GM19328 (cell line): ENCODE measurements at regions not wholly inside any gene's neighbourhood (a gene's known extent, or its start where the extent isn't known, plus 50 kb on each side); places are given as distances from the start of the nearest gene placed in this dataset.

Experiments used
- ATAC-seq: cut with Tn5 transposase; IDR thresholded peaks from one replicate; pipeline ENCODE4 v1.9.1; 2021; ENCODE audit warnings: mild to moderate bottlenecking, moderate library complexity; ENCODE audit not compliant: unreplicated experiment

DNA sequence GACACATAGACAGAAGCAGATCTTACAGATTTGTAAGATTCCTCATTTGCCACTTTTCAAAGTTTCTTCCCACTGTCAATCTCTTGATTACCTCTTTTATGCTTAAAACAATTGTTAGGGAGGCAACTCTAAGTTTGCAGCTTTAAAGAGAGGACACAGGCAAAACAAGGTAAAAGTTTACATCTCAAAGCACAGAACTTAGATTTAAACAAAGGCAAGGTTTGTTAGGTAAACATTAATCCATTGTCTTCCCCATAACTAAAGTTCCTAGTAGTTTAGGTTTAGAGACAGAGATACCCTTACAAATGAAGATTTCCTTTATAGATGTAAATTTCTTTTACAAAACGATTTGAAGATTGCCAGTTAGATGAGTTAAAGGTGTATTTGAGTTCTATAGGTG lies 176.9 kb downstream of the AASDH start:
- no peak for ATAC-seq

DNA sequence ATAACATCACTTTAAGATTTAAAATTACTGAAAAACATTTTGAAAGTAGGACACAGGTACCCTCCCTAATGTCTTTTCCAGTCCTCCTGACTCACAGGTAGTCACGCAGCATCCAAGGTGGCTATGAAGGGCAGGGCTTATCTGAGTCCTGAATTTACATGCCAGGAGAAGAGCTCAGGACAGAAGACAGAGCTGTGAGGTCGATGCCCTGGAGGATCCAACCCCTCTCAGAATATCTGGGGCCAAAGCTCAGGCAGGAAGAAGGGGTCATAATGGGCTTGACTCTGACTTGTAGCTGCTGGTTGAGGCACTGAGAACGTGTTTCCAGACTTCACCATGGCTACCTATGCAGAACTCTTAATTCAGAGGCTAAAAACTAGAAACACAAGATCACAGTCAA lies 177.5 kb downstream of the AASDH start:
- no peak for ATAC-seq

DNA sequence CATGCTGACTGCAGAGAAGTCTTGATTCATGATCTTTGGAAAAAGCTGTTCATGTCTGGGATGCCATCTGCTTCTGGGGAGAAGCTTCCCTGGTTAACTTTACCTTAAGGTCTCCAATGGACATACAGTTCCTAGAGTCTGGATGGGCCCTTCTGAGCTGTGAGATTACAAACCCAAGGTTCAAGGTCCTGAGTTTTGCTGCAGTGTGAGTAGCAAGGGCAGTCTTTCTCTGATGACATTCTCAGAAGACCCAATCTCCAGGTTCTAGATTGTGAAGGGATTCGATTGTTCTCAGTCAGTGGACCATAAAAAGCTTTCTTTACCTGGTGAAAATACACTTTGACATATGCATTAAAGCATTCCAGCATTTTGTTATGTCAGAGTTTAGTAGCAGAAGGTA lies 179.2 kb downstream of the AASDH start:
- no peak for ATAC-seq

DNA sequence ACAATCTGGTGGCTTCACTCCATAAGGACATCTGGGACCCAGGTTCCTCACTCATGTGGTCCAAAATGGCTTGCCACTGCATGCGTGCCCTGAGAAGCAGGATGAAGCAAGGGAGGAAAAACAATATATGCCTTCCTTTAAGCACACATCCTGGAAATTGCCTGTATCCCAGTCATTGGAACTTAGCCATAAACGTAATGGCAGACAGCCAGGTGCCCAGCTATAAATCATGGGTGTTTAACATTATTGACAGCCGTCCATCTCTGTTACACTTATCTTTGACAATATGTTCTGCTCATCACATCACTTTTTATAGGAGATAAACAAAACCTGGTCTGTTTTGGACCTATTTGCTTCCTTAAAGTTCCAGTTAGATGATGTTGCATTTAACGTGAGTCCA lies 181.0 kb downstream of the AASDH start:
- ATAC-seq = no peak

DNA sequence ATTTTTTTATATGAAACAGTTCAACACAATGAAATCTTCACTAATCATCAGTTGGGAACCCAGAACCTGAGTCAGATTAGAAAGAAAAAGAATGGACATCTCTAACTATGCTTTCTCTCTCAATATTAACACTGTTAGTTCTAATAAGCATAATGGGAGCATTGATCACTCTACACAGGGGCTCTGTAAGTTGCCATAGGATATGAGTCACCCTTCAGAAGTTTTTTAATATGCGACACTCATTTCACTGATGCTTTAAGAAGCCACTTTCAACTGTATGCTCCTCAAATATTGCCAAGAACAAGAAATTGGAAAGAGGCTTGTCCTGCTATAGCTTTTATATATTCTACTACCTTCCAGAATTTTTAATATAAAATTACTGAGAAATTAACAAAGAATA lies 187.0 kb downstream of the AASDH start:
- no peak for ATAC-seq

DNA sequence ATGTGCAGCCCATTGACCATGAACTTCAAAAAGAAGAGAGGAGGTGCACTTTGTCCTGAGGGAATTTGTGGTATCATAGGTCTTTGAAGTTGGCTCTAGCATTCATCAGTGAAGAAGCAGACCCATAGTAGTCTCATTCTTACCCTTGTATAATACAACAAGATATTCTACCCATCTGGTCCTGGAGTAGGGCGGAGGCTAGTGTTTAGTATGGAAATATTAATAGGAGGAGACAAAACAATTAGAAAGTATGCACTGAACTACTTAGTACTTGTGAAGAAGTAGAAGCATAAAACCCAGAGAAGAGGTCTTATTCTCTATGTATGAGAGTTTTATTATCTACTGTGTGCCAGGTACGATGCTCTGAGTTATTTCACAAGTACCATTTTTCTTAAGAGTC lies 189.0 kb downstream of the AASDH start:
- ATAC-seq = no peak

DNA sequence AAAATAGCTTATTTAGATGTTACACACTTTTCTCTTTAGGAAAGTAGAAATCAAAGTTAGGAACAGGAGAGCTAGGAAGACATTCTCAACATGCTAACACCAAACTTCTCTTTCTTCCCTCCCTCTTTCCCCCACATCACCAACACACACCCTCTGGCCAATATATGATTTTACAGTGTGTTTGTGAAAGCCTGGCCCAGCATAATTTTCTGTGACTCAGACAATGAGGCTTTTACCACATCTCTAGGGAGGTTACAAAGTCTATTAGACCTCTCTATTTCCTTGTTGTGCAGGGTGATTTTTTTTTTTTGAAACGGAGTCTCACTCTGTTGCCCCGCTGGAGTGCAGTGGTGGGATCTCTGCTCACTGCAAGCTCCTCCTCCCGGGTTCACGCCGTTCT lies 189.9 kb downstream of the AASDH start:
- no peak for ATAC-seq

DNA sequence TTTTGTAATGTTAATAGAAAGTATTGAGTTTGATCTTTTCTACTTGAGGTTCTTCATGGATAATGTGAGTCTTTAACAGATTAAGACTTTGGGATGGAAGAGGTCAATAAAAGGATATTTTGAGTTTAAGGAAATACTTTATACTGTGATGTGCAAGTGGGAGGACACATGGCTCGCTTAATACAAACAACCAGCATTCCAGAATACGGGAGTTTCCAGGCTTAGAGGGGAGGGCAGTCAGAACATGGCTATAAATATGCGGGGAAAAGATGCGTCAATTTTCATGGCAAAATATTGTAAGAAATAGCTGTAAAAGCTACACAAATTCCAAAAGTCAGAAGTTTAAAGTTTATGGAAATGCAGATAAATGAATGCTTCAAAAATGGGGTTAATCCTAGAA lies 192.3 kb downstream of the AASDH start:
- no peak for ATAC-seq

DNA sequence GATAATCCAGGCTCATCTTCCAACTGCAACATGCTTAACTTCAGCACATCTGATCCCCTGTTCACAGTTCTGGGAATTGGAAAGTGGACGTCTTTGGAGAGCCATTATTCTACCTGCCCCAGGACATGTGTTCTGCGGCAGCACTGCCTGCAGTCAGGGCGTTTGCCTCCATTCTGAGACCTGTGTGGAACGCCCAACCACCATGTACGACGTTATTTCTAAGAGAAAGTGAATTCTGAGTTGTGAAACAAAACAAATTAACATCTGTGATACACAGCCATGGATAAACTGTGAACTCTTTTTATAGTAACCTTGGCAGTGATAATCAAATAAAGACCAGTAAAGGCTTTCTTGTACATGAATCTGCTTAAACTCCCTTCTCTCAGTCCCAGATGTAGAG lies 195.8 kb downstream of the AASDH start:
- no peak for ATAC-seq

DNA sequence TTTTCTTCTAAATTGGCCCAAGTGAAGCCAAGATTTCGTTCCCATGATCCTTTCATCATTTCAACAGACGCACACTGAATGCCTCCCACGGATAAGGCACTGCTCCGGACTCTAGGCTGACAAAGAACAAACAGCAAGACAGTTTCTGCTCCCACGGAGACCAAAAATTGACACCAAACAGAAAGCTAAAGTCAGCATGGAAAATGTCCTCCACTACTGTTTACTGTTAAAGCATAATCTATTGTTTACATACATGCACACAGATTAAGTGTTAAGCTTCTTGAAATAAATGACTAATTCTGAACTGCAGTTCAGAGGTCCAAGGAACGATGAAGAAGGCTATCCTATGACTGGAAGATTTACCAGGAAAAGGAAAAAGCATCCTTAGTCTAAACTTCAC lies 199.6 kb downstream of the AASDH start:
- no peak for ATAC-seq

DNA sequence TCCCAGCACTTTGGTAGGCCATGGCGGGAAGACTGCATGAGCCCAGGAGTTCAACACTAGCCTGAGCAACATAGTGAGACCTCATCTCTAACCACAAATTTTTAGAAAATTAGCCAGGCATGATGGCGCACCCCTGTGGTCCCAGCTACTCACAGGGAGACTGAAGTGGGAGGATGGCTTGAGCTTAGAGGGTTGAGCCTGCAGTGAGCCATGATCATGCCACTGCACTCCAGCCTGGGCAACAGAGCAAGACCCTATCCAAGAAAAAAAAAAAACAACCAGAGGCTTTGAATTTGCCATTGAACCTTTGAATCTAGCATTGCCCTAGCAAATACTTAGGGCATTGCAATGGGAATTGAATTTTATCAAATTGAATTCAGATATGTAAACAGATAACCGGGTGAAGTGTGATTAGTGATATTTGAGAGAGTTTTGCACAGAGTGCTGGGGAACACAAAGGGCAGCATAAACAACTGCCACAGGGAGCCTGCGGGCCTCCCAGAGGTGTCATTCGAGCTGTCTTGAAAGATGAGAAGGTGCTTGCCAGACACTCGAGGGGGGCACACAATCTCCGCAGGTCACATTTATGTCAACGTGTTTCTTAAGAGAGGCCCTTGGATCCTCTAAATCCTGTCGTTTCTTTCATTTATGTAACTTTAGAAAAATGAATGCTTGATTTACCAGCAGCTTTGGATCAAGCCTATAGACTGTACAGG lies 200.3 kb downstream of the AASDH start:
- no peak for ATAC-seq

DNA sequence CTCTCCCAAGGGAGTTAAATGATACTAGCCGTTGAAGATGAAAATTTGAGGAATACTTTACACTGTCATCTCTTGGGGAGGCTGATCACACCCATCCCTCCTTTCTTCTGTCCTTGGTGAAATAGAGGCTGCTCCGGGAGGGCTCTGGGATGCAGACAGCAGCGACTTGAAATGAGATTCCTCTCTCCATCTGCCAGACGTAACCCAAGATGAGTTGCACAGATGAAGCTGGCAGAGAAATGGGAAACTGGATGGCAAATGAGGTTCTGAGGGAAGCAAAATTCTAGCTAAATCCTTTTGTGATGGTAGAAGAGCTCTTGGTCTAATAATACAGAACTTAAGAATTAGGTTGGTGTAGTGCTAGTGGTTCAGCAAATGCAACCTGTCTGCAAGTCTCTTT lies 201.4 kb downstream of the AASDH start:
- ATAC-seq = no peak

DNA sequence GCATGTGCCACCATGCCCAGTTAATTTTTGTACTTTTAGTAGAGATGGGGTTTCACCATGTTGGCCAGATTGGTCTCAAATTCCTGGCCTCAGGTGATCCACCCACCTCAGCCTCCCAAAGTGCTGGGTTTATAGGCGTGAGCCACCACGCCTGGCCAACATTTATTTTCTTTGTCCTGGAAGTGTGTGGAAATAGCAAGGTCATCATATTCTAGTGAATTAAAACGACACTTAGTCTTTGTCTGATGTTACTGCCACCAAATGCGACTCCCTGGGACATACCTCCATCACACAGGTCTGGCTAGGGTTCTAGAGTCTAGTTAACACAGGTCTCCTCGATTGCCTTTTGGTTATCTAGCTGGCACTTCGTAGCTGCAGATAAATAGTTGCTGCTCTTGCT lies 203.1 kb downstream of the AASDH start:
- no peak for ATAC-seq

DNA sequence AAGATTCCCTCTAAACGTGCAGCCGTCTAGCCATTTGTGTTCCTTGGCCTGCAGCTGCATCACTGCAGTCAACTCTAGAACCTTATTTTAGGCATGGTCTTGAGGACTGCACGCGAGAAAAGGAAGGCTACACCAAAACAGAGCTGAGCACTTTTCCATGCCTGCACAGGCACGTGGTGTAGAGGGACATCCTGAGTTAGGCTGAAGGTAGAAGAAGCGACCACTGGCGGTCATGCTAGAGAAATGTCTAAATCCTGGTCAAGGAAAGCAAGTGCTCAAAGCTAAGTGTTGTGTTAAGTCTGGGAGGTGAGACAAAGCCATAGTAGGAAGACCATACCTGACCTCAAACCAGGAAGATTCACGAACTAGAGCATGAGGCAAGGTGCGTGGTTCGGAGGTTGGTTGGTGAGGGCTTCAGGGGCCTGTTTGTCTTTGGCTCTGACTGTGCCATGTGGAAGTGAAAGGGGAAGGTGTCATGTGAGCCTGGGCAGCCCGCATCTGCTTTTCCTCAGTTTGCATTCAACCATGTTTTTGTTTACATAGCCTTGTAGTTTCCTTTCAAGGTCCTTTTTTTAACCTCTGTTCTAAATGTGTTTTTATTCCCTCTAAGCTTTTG lies 203.8 kb downstream of the AASDH start:
- ATAC-seq = no peak

DNA sequence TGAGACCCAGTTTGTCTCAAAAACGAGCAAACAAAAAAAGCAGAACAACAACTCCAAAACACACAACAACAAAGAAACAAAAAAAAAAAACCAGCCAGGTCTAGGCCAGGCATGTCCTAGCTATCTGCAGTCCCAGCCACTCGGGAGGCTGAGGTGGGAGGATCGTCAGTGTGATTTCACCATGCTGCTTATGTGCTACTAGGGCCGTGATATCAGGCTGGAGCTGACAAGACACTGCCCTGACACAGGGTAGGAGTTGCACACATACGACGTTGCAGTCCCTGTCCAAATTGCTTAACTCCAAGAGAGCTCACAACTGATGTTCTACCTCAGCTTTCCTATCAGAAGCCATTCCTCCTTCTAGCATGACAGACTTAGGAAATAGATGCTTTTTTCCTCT lies 204.9 kb downstream of the AASDH start:
- no peak for ATAC-seq

DNA sequence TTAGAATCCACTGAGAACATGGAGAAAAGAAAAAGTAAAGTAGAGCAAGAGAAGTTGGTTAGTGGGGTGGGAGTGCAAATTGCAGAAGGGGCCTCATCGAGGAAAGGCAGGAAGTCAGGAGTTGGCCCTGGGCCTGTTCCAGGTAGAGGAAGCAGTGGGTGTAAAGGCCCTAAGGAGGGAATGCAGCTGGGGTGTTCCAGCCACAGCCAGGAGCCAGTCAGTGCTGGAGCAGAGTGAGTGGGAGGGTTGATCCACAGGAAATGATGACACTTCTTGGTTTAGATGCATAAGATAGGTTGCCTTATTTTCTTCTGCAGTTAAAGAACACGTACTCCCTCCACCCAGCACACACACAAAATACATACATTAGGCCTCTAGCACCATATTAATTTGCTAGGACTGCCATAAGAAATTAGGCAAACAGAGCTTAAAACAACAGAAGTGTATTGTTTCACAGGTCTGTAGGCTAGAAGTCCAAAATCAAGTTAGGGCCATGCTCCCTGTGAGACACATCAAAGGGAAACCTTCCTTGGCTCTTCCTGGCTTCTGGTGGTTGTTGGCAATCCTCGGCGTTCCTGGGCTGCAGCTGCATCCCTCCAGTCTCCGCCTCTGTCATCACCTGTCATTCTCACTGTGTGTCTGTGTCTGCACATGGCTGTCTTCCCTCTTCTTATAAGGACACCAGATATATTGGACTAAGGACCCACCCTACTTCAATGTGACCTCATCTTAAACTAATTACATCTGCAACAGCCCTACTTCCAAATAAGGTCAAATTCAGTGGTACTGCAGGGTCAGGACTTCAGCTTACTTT lies 205.9 kb downstream of the AASDH start:
- ATAC-seq = no peak

DNA sequence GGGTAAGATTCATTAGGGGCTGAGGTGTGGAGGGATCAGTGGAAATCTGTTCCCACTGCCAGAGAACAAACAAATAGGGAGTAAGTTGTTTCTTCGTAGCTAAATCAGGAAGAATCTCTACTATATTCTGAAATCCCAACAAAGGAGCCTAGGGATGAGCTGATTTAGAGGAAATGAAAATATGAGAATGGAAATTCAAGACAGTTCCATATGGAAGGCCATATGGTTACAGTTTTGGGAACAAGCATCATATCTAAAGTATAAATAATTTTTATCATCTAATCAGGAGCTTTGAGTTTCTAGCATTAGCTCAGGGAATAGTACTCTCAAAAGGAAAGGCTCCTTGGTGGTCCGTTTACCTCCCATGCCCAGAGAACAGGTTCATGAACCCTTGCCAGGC lies 218.2 kb downstream of the AASDH start:
- no peak for ATAC-seq

DNA sequence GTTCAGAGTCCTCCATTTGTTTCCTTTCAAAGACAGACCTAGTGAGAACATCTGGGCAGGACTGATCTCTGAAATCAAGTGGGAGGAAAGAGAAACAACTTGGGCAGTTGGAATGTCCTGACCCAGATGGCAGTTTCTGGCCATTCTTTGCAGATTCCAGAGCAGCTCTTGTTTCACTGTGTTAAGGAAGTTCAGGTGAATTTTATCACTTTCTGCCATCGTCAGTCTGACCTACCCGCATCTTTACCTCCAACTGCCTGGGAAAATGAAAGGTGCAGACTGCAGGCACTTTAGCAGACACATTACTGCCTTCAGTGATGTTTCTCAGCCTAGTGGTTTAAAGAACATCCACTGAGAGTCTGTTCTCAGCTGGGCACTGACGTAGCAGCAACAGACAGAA lies 216.2 kb downstream of the CEP135 start:
- ATAC-seq = no peak

DNA sequence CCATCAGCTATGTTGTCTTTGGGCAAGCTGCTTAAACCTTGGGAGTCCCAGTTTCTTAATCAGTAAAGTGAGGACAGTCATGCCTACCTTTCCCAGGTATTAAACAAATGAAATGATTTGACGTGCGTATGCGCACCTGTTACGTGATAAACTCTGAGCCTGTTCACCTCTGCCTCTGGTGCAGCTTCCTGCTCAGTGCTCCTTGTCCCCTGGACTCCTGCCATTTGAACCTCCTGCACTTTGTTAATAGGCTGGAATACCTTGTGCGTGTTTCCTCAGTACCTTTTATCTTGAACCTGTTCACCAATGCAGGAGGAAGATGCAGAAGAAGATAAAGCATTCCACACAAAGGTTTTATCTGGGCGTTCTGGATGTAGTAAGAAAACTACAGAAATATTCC lies 211.9 kb downstream of the CEP135 start:
- ATAC-seq = no peak

DNA sequence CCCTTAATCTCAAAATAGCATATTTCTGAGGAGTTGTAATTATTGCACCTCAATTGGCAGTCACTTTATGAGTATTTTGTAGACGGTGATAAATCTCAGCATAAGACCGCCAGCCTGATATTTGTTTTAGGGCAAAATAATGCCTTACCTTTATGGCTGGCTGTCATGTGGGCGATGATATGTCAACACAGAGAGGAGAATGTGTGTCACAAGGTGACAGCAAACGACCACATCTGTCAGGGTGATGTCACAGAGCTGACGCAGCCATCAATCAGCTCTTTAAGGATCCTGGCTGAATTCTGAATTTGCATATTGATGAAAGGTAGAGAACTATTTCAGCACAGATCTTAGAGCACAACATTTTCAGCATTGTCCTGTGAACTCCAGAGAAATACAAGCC lies 209.7 kb downstream of the CEP135 start:
- no peak for ATAC-seq

DNA sequence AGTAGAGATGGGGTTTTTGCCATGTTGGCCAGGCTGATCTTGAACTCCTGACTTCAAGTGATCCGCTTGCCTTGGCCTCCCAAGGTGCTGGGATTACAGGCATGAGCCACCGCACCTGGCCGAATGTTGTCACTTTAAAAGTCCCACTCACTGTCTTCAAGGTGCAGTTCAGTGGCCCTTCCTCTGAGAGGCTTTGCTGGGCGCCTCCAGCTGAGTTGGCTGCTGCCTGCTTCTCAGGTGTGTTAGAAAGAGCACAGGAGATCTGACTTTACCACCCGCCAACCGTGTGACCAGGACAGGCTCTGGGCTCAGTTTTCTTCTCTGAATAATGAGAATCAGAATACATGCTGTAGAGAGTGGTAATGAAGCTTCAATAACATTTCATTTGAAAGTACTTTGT lies 207.4 kb downstream of the CEP135 start:
- no peak for ATAC-seq

DNA sequence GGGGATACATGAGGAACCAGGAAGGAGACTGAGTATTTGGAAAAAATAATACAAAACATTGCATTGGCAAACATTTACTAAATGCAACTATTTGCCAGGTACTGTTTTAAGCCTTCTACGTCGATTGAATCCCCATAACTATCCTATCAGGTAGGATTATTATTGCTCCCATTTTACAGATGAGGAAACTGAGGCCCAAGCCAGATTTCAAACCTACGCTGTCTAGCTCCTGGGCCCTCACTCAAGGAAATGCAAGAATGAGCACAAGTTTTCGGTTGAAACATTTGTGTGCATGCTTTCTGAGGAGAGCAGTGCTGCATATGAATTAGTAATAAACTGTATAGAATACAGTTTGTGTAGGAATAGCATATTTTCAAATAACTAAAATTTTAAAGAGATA lies 206.7 kb downstream of the CEP135 start:
- no peak for ATAC-seq
